Pulmonary artery endothelial cell (primary cell): ENCODE measurements at regions not wholly inside any gene's neighbourhood (a gene's known extent, or its start where the extent isn't known, plus 50 kb on each side); places are given as distances from the start of the nearest gene placed in this dataset.

Experiments used
- DNase-seq: peaks from one replicate; pipeline ENCODE4 v3.0.0-alpha.2; 2011; ENCODE audit warnings: low read depth, low spot score

- DNase-seq = no peak
These were observed 697.2 kb downstream of the ETS1 start for GRCh38 chr11:127890030-127890615.

GRCh38 chr11:127888386-127888785, 699.0 kb downstream of the ETS1 start:
- no peak for DNase-seq

- DNase-seq = no peak
These were observed 712.2 kb downstream of the ETS1 start for GRCh38 chr11:127875131-127875530.

- no peak for DNase-seq
These were observed 713.9 kb downstream of the ETS1 start for GRCh38 chr11:127873478-127873877.

GRCh38 chr11:127866109-127866508, 721.2 kb downstream of the ETS1 start:
- no peak for DNase-seq

- DNase-seq = no peak
These were observed 722.5 kb downstream of the ETS1 start for GRCh38 chr11:127864861-127865260.

GRCh38 chr11:127862406-127862805, 725.0 kb downstream of the ETS1 start:
- no peak for DNase-seq

- no peak for DNase-seq
These were observed 727.4 kb downstream of the ETS1 start for GRCh38 chr11:127859941-127860354.

GRCh38 chr11:127844876-127845275, 742.5 kb downstream of the ETS1 start:
- DNase-seq = no peak

GRCh38 chr11:127843483-127844396, 743.6 kb downstream of the ETS1 start:
- DNase-seq = no peak

GRCh38 chr11:127825183-127825582, 762.2 kb downstream of the ETS1 start:
- no peak for DNase-seq

- DNase-seq = no peak
These were observed 768.7 kb downstream of the ETS1 start for GRCh38 chr11:127818625-127819024.

GRCh38 chr11:127816962-127817361, 770.4 kb downstream of the ETS1 start:
- DNase-seq = no peak

- DNase-seq = no peak
These were observed 772.0 kb downstream of the ETS1 start for GRCh38 chr11:127815331-127815730.

GRCh38 chr11:127806501-127806900, 780.9 kb downstream of the ETS1 start:
- no peak for DNase-seq

- DNase-seq = no peak
These were observed 781.6 kb downstream of the ETS1 start for GRCh38 chr11:127805771-127806170.

GRCh38 chr11:127804747-127805400, 782.5 kb downstream of the ETS1 start:
- no peak for DNase-seq

- DNase-seq = no peak
These were observed 783.6 kb downstream of the ETS1 start for GRCh38 chr11:127803755-127804154.

GRCh38 chr11:127800989-127801688, 786.2 kb downstream of the ETS1 start:
- DNase-seq = no peak

GRCh38 chr11:127795326-127795725, 792.0 kb downstream of the ETS1 start:
- DNase-seq = no peak

GRCh38 chr11:127791844-127792243, 791.3 kb upstream of the KIRREL3 start:
- no peak for DNase-seq

GRCh38 chr11:127790592-127790991, 790.0 kb upstream of the KIRREL3 start:
- DNase-seq = no peak
